ENCODE measurements at regions not wholly inside any gene's neighbourhood (a gene's known extent, or its start where the extent isn't known, plus 50 kb on each side); places are given as distances from the start of the nearest gene placed in this dataset.

DNA sequence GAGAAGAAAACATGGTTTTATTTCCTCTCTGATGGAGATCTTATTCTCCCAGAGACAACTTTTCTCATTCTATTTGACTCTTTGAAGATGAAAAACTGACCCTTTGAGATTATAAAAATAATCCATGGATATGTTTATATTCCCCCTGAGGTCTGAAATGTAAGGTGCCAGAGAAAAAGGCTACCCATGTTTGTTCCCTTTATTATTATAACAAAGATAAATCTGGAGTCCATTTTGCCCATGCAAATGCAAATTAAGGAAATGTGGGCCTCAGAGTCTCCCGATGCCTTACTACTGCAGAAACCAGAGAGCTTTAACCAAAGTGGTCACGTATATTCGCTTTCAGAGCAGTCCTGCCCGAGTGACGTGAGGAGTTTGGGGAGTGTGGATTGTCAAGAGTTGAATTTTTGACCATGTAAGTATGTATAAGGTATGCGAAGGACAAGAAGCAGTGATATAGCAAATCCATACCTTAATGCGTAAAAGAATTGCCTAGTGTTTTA lies 312.5 kb downstream of the RASEF start:
- Histone ChIP-seq H4K5ac (ENCODE audit: insufficient read length, low read depth, low read length) (no peak overlapping the region), H3K9ac (ENCODE audit: extremely low read depth, insufficient read length, low read length) (no peak overlapping the region), H3K4me2 (ENCODE audit: insufficient read depth, insufficient read length, low read length) (peak overlapping the region; percentile 28), H2BK15ac (ENCODE audit: low read depth, low read length) (no peak overlapping the region), H2BK5ac (ENCODE audit: insufficient read length, low read length) (no peak overlapping the region), H3K14ac (ENCODE audit: insufficient read depth, low read length) (no peak overlapping the region), H3K18ac (ENCODE audit: insufficient read length, low read depth, low read length) (no peak overlapping the region), H2AFZ (ENCODE audit: low read length) (no peak overlapping the region), H3K23me2 (ENCODE audit: insufficient read length, low read depth, low read length, poor library complexity, severe bottlenecking) (no peaks in the 10 kb centered on the region), H2BK120ac (ENCODE audit: low read depth, low read length, poor library complexity, severe bottlenecking) (no peak overlapping the region), H3K27me3 (ENCODE audit: insufficient read depth, low read length) (peaks cover 1% of the 10 kb centered on the region; the same call in 1 of the 2 replicates), H3K79me2 (ENCODE audit: insufficient read depth, low read length) (no peaks in the 10 kb centered on the region), H3K56ac (ENCODE audit: insufficient read length, low read depth, low read length) (no peak overlapping the region), H3K79me1 (ENCODE audit: insufficient read depth, low read depth, low read length, poor library complexity, severe bottlenecking) (no peaks in the 10 kb centered on the region), H3K9me3 (ENCODE audit: control insufficient read depth, low read depth, low read length) (no peaks in the 10 kb centered on the region), H4K8ac (replicated peaks; ENCODE audit: insufficient read length, low read depth, low read length) (no peak overlapping the region), H4K91ac (ENCODE audit: insufficient read length, low read depth, low read length) (no peak overlapping the region), H3K23ac (ENCODE audit: insufficient read length, low read depth, low read length) (no peak overlapping the region), H3K4ac (ENCODE audit: low read depth, low read length) (no peak overlapping the region), H4K20me1 (ENCODE audit: control insufficient read depth, insufficient read depth, insufficient read length) (no peaks in the 10 kb centered on the region), H2BK20ac (ENCODE audit: low read depth, low read length, poor library complexity, severe bottlenecking) (no peak overlapping the region), H3K27ac (ENCODE audit: insufficient read length, low read depth, low read length) (peak overlapping the region; percentile 20), H2AK5ac (ENCODE audit: insufficient read length, low read length) (no peak overlapping the region), H2BK12ac (ENCODE audit: insufficient read length, low read depth, low read length) (no peak overlapping the region), H3T11ph (ENCODE audit: low read length) (no peak overlapping the region), H3K4me1 (ENCODE audit: insufficient read depth, low read length) (peaks cover 11% of the 10 kb centered on the region; the same call in 1 of the 2 replicates)
- no peak for DNase-seq
- no CpG with 5 or more reads among the region's 7 CpGs for WGBS (ENCODE audit: extremely low coverage, insufficient read length, low lambda C conversion rate)
- no peak for TF ChIP-seq CTCF (conservative IDR thresholded peaks at IDR 0.05)
- Mint-ChIP-seq H3K27me3 (ENCODE audit: low read depth) (no peaks in the 10 kb centered on the region), H3K9me3 (no peaks in the 10 kb centered on the region; a peak in 2 of 5 replicates), H3K36me3 (ENCODE audit: insufficient read depth in 1 of 3, low read depth in 3 of 3) (peaks cover 0 to 2% (median 0%) of the 10 kb centered on the region in 3 experiments; a peak in 1 of 7 replicates), H3K4me1 (peaks cover 41% of the 10 kb centered on the region in 2 experiments), H3K27ac (peak overlapping the region in 2 of 3 experiments; percentile 74 to 76; a peak in 4 of 7 replicates), H3K4me3 (peak overlapping the region in 1 of 2 experiments; percentile 31; a peak in 1 of 5 replicates)
